HG03108 (cell line): ENCODE measurements at regions not wholly inside any gene's neighbourhood (a gene's known extent, or its start where the extent isn't known, plus 50 kb on each side); places are given as distances from the start of the nearest gene placed in this dataset.
"Not testable (repeated sequence)": the region's sequence is repeated elsewhere in the genome, so short reads cannot be mapped to it uniquely, and the experiment has no call there.

Source experiments
- ATAC-seq: cut with Tn5 transposase; IDR thresholded peaks from one replicate; pipeline ENCODE4 v1.9.1; 2021; ENCODE audit warnings: moderate library complexity; ENCODE audit not compliant: unreplicated experiment

GRCh38 chr5:115439639-115440038, 104.9 kb downstream of the FEM1C start:
- ATAC-seq, result no peak

DNA sequence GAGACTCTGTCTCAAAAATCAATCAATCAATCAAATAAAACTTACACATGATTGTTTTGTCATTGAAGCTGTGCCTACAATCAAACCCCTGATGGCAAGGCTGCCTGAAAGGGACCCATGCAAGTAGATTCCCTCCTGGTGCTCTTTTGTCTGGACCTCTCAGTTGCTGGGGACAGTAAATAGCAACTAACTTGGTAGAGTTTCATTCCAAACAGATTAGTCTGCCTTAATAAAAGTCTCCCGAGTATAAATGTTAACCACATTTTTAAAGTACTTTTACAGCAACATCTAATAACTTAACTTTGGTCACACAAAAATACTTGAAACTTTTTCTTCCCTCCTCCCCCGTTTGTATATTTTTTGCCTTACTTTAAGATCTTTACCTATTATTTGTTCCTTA, 105.5 kb downstream of the FEM1C start:
- no peak for ATAC-seq

GRCh38 chr5:115435778-115436712, 108.5 kb downstream of the FEM1C start:
- no peak for ATAC-seq

GRCh38 chr5:115435065-115435777, 109.4 kb downstream of the FEM1C start:
- no peak for ATAC-seq

DNA sequence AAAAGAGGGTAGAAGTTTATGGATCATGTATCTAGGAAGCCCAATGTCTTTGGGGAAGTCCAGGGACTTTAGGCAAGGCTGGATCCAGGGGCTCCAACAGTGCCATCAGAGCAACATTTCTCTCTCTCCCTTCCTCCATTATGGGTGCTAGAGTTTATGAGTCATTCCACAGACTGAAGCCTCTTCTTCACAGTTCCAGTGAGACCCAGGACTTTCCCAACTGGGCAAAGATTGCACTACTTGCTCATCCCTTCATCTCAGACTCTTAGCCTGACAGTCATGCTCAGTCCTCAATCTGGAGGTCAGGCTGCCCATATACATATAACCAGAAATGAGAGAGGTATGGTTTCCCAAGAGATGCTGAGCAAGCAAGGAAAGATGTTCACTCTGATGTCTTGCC, 110.7 kb downstream of the FEM1C start:
- no peak for ATAC-seq

DNA sequence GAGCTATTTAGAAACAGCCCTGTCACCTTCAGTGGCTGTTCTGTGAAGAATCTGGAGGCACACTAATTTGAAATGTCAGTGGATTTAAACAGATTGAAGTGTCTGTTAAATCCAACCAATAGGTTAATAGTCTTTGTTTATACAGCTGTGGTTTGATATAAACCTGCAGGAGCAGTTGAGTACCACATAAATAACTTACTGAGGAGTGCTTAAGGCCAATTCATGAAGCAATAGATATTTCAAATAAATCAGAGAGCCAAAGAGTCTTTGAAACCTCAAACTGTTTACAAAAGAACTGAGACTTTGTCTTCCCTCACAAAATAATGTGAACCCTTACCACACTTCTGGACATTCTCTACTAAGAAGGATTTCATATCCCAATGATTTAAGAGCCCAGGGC, 111.9 kb downstream of the FEM1C start:
- ATAC-seq, result no peak

GRCh38 chr5:115431116-115431515, 113.5 kb downstream of the FEM1C start:
- no peak for ATAC-seq

DNA sequence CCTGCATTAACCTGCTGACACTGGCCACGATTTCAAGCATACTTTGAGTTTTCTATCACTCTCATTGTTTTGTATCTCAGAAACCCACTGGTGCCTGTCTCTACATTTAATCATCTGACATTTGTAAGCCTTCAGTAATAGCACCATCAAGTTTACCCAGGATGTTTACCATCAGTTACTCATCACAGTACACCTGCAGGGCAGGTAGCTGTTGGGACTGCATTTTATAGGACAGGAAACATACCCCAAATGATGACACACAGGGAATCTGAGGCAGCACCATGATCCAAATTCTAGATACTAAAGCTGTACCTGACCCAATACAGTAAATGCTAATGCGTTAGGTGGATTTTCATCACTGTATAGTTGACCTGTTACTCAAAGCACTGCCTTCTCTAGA, 114.2 kb downstream of the FEM1C start:
- no peak for ATAC-seq

GRCh38 chr5:115429345-115429940, 115.1 kb downstream of the FEM1C start:
- no peak for ATAC-seq

GRCh38 chr5:115428676-115429075, 115.9 kb downstream of the FEM1C start:
- no peak for ATAC-seq

- ATAC-seq, result no peak
Observed at GRCh38 chr5:115428248-115428647, 116.3 kb downstream of the FEM1C start.

DNA sequence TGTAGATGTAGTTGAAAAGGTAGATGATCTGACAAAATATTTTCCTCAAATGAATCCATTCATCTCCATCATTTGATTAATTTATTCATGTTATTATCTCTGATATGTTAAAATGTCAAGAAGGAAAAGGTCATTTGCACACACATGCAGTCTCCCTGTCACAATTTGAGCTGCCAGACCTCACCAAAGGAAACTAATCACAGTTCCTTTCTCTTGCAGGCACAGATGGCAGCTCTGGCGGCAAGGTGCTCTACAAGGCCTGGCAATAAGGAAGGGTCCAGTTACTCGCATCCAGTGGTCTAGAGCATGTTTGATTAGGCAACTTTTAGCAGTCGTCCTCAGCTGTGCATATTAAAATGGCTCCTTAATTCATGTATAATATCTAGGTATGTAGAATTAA, 120.1 kb downstream of the FEM1C start:
- no peak for ATAC-seq

GRCh38 chr5:115424030-115424429, 120.5 kb downstream of the FEM1C start:
- no peak for ATAC-seq

GRCh38 chr5:115423541-115423940, 121.0 kb downstream of the FEM1C start:
- no peak for ATAC-seq

GRCh38 chr5:115423051-115423450, 121.5 kb downstream of the FEM1C start:
- ATAC-seq, result no peak

DNA sequence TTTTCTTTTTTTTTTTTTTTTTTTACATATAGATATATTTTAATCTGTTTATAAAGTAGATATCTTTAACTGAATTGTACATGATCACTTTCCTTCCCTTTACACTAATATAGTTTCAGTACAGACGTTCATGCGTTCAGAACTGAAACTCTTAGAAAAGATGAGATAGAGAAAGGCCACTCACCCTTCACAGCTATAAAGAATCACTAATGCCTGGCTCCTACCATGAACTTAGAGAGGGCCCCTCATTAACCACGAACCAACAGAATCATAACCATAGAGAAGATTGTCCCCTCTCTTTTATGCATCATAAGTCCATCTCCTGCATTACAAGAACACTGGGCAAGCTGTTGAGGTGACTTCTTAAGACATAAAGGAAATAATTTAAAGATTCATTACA, 123.8 kb downstream of the FEM1C start:
- not testable (repeated sequence) for ATAC-seq

- ATAC-seq, result no peak
Observed at GRCh38 chr5:115419846-115420585, 123.6 kb upstream of the CCDC112 start.

- no peak for ATAC-seq
Observed at GRCh38 chr5:115418788-115419187, 122.3 kb upstream of the CCDC112 start.

DNA sequence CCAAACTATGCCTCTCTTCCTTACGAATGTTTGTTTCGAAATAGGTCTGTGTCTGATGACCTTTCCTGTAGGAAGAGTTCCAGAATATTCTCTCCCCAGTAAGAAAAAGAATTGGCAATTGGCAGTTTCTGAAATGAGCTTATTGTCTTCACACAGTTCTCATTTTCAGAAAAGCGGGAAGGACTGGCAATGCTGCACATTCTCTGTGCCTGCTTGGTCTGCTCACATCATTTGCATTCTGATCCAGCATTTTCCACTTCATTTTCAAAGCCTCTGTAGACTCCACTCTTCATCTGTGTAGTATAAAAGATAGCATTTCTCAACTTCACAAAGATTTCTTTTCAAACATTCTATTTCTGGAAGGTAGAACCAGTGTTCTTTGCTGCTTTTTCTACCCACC, 120.6 kb upstream of the CCDC112 start:
- ATAC-seq, result no peak

DNA sequence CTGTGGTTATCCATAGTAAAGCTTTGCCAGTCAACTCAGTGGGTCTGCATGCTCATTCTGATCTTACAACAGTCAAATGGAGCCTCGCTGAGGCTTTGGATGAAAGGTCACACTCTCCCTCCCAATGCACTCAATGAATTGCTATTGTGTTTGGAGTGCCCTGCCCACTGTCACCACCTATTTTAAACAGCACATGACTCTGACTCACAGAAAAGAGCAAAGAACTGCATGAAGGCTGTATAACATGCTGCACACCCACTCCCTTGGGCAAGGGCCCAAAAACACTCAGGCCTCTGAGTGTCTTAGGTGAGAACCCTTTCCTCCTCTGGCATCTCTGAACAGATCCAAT, 118.7 kb upstream of the CCDC112 start:
- ATAC-seq, result no peak
